Upper lobe of right lung (tissue), 1 donor: ENCODE measurements at regions not wholly inside any gene's neighbourhood (a gene's known extent, or its start where the extent isn't known, plus 50 kb on each side); places are given as distances from the start of the nearest gene placed in this dataset.
A peak's percentile ranks its signal among the peaks of the same experiment; 100 is the strongest.
"Not testable (repeated sequence)": the region's sequence is repeated elsewhere in the genome, so short reads cannot be mapped to it uniquely, and the experiment has no call there.

Source experiments
- ATAC-seq: fragments of 200-7000 bp; cut with Tn5 transposase; one replicate; pipeline ENCODE4 v1.9.1; 2020; ENCODE audit warnings: mild to moderate bottlenecking, moderate library complexity
- DNase-seq: peaks from one replicate; pipeline ENCODE4 v3.0.0-alpha.2; 2020
- H3K27ac ChIP-seq: fragments of 200-600 bp; one replicate; pipeline ENCODE4 v1.8.0; 2022
- H3K27me3 ChIP-seq: fragments of 200-600 bp; one replicate; pipeline ENCODE4 v1.8.0; 2022; ENCODE audit warnings: mild to moderate bottlenecking
- H3K36me3 ChIP-seq: fragments of 200-600 bp; one replicate; pipeline ENCODE4 v1.8.0; 2022
- H3K4me1 ChIP-seq: fragments of 200-600 bp; one replicate; pipeline ENCODE4 v1.8.0; 2022
- H3K4me3 ChIP-seq: fragments of 200-600 bp; one replicate; pipeline ENCODE4 v1.8.0; 2022; ENCODE audit warnings: mild to moderate bottlenecking
- H3K9me3 ChIP-seq: fragments of 200-600 bp; one replicate; pipeline ENCODE4 v1.8.0; 2022
- intact Hi-C: fragments of 100-400 bp; cut with DNase I; formaldehyde crosslinking; loops from one replicate; pipeline ENCODE4 v1.11.0; 2022
- TF ChIP-seq, protein P1 (sequence below): fragments of 200-600 bp; IDR thresholded peaks from one replicate; pipeline ENCODE4 v1.8.0; 2022; ENCODE audit warnings: antibody characterized with exemption
- donor health status: DM: no; HTN: yes; CAD: no; lungs with severe emphysema.

GRCh38 chrY:9162424-9162823, 174.8 kb upstream of the TSPY4 start:
- intact Hi-C loops, H3K27ac ChIP-seq, H3K4me1 ChIP-seq, H3K4me3 ChIP-seq, H3K9me3 ChIP-seq, H3K36me3 ChIP-seq, DNase-seq, ATAC-seq, H3K27me3 ChIP-seq: not testable (repeated sequence)

GRCh38 chrY:9177641-9178040, 159.6 kb upstream of the TSPY4 start:
- intact Hi-C loops, DNase-seq, ATAC-seq, H3K27me3 ChIP-seq, H3K36me3 ChIP-seq, H3K9me3 ChIP-seq, H3K4me3 ChIP-seq, H3K27ac ChIP-seq, H3K4me1 ChIP-seq: not testable (repeated sequence)

DNA sequence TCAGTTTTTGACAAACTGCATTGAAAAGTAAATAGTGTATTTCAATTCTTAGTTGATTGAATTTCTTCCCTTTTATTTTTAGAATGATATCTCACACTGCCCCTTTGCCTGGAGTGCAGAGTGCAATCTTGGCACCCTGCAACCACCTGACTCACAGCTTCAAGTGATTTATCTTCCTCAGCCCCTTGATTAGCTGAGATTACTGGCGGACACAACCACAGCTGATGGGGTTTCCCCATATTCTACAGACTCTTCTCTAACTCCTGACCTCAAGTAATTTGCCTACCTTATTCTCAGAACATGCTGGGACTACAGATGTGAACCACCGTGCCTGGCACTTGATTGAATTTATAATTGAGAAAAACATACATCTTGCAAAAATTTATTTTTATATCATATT, 152.4 kb upstream of the TSPY4 start:
- H3K4me1 ChIP-seq, H3K4me3 ChIP-seq, H3K36me3 ChIP-seq, H3K27me3 ChIP-seq, H3K27ac ChIP-seq, intact Hi-C loops, H3K9me3 ChIP-seq, ATAC-seq, DNase-seq: not testable (repeated sequence)

- H3K9me3 ChIP-seq, H3K4me3 ChIP-seq, H3K36me3 ChIP-seq, H3K27me3 ChIP-seq, intact Hi-C loops, ATAC-seq, DNase-seq, H3K4me1 ChIP-seq, H3K27ac ChIP-seq: not testable (repeated sequence)
Measured at GRCh38 chrY:9207082-9207481, 130.2 kb upstream of the TSPY4 start.

DNA sequence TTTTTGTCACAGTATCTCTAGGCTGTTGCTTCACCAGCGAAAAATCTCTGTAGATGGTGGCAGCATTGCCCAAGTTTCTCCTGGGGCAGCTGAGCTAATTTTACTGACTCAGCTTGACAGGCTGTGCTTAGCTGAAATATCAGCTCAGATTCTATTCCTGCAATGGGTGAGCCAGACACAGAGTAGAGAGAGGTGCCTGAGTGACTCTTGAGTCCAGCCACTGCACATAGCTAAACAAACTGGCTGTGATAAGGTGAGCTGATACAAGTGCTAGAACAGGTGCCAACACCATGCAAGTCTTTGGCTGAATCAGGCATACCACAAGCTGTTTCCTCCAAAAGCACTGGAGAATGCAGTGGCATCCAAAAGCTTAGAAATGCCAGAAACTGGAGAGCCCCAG, 110.9 kb upstream of the TSPY4 start:
- ATAC-seq, result peak; percentile 88
- no peak for DNase-seq
- Histone ChIP-seq H3K9me3 (no peaks in the 10 kb centered on the region), H3K4me1 (no peaks in the 10 kb centered on the region), H3K27ac (no peak overlapping the region), H3K27me3 (no peaks in the 10 kb centered on the region), H3K4me3 (no peak overlapping the region), H3K36me3 (no peaks in the 10 kb centered on the region)
- TF ChIP-seq, protein P1, sequence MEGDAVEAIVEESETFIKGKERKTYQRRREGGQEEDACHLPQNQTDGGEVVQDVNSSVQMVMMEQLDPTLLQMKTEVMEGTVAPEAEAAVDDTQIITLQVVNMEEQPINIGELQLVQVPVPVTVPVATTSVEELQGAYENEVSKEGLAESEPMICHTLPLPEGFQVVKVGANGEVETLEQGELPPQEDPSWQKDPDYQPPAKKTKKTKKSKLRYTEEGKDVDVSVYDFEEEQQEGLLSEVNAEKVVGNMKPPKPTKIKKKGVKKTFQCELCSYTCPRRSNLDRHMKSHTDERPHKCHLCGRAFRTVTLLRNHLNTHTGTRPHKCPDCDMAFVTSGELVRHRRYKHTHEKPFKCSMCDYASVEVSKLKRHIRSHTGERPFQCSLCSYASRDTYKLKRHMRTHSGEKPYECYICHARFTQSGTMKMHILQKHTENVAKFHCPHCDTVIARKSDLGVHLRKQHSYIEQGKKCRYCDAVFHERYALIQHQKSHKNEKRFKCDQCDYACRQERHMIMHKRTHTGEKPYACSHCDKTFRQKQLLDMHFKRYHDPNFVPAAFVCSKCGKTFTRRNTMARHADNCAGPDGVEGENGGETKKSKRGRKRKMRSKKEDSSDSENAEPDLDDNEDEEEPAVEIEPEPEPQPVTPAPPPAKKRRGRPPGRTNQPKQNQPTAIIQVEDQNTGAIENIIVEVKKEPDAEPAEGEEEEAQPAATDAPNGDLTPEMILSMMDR, result no peak
- intact Hi-C loops, result no loop called here

- TF ChIP-seq, protein P1, result no peak
- no peak overlapping the region for H3K27ac ChIP-seq
- H3K27me3 ChIP-seq, result no peaks in the 10 kb centered on the region
- DNase-seq (no peak), ATAC-seq (no peak)
- intact Hi-C loops, result no loop called here
- H3K4me1 ChIP-seq, result no peaks in the 10 kb centered on the region
- no peaks in the 10 kb centered on the region for H3K9me3 ChIP-seq
- no peaks in the 10 kb centered on the region for H3K36me3 ChIP-seq
- no peak overlapping the region for H3K4me3 ChIP-seq
Measured at GRCh38 chrY:9257255-9257654, 80.0 kb upstream of the TSPY4 start.

DNA sequence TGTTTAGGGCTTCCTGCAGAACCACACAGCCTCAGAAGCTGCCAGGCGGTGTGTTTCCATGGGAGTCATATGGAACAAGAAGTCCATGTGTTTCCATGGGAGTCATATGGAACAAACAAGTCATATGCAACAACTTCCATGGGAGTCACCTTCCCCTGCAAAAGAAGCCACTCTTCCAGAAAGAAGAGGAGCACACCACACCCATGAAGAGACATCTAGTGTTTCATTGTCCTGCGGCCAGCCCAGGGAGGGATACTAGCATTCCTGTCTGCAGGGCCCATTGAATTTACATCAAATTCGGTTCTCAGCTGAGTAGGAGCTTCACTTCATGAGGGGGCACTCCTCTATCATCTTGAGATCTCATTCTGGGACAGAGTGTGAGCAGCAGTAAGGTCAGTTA, 79.5 kb upstream of the TSPY4 start:
- no peaks in the 10 kb centered on the region for H3K9me3 ChIP-seq
- H3K4me1 ChIP-seq, result no peaks in the 10 kb centered on the region
- DNase-seq, result no peak
- H3K27ac ChIP-seq, result no peak overlapping the region
- H3K27me3 ChIP-seq, result no peaks in the 10 kb centered on the region
- intact Hi-C loops, result no loop called here
- no peak for ATAC-seq
- H3K36me3 ChIP-seq, result no peaks in the 10 kb centered on the region
- no peak overlapping the region for H3K4me3 ChIP-seq
- TF ChIP-seq, protein P1, result no peak

DNA sequence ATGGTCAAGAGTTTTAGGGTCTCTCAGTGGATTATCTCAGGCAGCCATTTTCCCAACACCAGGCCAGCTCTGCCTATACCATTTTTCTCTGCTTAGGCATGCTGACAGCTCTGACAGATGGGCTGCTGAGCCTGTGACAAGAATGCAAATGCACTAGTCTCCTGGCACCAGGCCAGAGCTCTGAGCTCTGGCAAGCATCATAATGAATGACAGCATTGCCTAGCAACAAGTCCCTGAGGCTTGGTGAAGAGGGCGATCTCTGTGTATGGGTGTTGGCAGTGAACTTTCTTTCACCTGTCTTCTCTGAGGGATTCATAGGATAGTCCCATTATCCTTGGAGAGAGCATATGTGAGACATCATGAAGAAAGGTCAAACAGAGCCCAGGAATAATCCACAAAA, 77.9 kb upstream of the TSPY4 start:
- intact Hi-C loops, result no loop called here
- no peak overlapping the region for H3K27ac ChIP-seq

More for the DNA sequence above, 77.9 kb upstream of the TSPY4 start:
- ATAC-seq (no peak), DNase-seq (no peak)
- Histone ChIP-seq H3K4me3 (no peak overlapping the region), H3K27me3 (no peaks in the 10 kb centered on the region), H3K9me3 (no peaks in the 10 kb centered on the region), H3K36me3 (no peaks in the 10 kb centered on the region), H3K4me1 (no peaks in the 10 kb centered on the region)
- TF ChIP-seq, protein P1, result no peak
